PC-9 (cell line): ENCODE measurements at regions not wholly inside any gene's neighbourhood (a gene's known extent, or its start where the extent isn't known, plus 50 kb on each side); places are given as distances from the start of the nearest gene placed in this dataset.
"Not testable (repeated sequence)": the region's sequence is repeated elsewhere in the genome, so short reads cannot be mapped to it uniquely, and the experiment has no call there.

Source experiments
- CTCF ChIP-seq: fragments of 200-600 bp; sonication (generic); conservative IDR thresholded peaks from 2 replicates; pipeline ENCODE4 v1.6.1; 2017; ENCODE audit warnings: mixed run types, antibody characterized with exemption, mild to moderate bottlenecking, moderate library complexity
- EZH2 ChIP-seq: fragments of 200-600 bp; sonication (generic); IDR thresholded peaks from 2 replicates; pipeline ENCODE4 v1.8.0; 2017; ENCODE audit warnings: antibody characterized with exemption, low read depth

- TF ChIP-seq CTCF, EZH2: not testable (repeated sequence)
These were observed 138.7 kb downstream of the DEFB131A start for GRCh38 chr4:9582880-9583279.
